GM19035 (cell line): ENCODE measurements at regions not wholly inside any gene's neighbourhood (a gene's known extent, or its start where the extent isn't known, plus 50 kb on each side); places are given as distances from the start of the nearest gene placed in this dataset.

ENCODE experiments used
- ATAC-seq: cut with Tn5 transposase; IDR thresholded peaks from one replicate; pipeline ENCODE4 v1.9.1; 2021; ENCODE audit not compliant: unreplicated experiment

DNA sequence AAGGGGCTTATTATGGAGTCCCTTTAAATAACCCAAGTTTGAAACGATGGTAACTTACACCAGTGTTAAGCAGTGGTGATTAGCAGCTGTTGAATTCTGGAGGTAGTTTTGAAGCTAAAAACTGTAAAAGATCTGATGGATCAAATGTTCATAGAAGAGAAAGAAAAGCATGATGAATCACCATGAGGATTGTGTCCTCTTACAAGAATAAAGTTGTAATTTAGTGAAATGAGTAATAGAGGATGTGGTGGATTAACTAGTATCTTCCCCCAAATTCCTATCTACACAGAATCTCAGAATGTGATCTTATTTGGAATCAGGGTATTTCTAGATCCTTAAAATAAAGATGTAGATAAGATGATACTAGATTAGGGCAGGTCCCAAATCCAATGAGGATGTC lies 1138.2 kb upstream of the TMEFF2 start:
- ATAC-seq: no peak

DNA sequence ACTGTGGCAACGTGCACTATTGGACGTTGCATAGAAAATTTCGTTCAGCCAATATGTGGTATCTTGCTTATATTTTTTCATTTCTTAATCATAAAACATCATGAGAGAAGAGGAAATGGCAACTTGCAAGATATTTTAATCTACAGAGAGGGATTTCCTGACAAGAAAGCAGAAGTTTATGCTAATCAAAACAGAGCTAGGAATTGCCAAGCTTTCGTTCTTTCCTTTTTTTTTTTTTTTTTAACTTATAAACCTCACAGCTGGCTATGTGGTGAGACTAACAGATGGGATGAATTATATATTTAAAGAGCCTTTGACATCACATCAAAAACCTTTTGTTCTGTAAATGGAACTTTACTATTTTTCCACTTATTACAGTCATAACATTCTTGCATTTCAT lies 1136.9 kb upstream of the TMEFF2 start:
- ATAC-seq: no peak

DNA sequence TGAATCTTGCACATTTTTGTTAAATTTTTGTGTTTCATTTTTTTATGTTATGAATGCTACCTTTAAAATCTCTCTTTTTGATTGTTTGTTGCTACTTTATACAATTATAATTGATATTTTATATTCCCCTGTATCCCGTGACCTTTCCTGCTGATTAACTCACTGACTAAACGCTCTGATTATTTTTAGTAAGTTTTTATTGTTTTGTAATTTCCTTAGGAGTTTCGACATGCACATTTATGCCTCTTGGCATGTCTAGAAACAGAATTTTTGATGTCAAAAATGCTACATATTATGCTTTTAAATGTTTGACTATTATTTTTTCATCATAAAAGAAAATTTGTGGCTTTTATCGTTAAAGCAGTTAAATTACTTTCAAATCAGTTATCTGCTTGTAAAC lies 1131.6 kb upstream of the TMEFF2 start:
- no peak for ATAC-seq

DNA sequence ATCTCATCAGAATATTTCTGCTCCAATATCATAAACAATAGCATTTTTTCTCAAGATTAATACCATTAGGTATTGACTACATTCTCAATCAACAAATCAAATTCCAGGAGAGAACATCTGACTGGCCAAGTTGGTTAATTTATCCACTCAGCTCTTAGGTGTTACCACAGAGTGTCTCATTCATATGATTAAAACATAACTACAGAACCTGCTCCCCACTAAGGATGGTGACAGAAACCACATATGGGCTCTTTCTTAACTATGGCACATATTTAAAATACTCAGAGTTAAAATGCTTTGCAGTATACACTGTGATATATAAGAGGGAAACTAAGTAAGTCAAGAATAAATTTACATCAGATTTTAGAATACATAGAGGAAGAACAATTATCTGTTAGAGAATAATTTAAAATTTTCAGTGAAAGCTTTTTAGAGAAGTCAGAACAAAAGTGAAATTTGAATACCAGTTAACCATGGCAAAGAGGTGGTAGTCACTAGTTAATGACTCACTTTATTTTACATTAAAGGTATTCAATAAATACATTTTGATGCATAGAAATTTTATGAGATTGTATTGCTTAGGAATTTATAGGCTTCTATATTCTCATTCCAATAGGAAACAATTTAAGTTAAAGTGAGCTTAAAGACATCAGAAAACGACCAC lies 1120.8 kb upstream of the TMEFF2 start:
- no peak for ATAC-seq

DNA sequence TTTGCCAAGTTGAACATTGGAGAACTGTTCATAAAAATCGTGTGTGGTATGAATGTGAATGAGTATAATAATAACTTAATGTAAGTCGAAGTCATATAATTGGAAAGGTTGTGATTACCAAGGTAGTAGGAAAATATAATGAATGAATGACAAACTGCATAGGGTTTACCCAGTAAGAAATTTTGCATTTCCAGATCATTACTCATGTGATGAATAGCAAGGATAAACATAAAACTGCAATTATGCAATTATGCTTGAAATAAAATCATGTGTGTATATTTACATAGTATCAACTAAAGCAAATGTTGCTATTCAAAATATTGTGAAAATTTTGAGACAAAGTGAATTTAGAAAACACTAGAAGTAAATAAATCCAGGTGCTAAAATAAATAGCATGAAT lies 1108.7 kb upstream of the TMEFF2 start:
- no peak for ATAC-seq

DNA sequence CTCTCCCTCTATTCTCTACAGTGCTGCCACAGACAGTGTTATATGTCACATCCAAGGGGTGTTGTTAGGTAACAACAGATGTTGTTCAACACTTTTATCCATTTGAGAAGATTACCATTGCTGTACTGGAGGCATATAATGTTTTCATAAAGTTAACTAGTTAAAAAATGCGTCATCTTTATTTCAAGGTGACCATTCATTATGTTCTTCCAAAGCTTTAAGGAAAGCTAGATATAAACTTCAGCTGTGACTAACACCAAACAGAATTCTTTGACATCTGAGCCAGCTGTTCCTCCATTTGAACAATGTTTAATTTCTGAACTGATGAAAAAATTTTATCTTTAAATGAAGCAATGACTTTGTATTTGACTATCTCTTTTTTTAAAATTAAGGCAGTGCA lies 1099.6 kb upstream of the TMEFF2 start:
- ATAC-seq: no peak

DNA sequence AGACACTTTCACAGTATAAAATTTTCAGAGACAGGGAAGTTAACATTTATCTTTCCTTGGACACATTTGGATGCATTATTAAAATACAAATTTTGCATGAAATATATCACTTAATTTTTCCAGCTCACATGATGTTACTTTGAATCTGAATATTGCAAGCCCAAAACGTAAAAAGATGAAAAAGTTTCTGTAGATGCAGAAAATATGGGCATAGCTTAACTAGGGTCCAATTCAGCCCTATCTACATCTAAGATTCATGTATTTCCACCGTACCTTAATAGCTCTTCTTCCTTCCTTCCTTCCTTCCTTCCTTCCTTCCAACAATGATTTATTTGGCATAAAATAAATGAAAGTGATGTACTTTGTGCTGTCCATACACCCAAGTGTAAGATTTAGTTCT lies 1084.6 kb upstream of the TMEFF2 start:
- no peak for ATAC-seq

DNA sequence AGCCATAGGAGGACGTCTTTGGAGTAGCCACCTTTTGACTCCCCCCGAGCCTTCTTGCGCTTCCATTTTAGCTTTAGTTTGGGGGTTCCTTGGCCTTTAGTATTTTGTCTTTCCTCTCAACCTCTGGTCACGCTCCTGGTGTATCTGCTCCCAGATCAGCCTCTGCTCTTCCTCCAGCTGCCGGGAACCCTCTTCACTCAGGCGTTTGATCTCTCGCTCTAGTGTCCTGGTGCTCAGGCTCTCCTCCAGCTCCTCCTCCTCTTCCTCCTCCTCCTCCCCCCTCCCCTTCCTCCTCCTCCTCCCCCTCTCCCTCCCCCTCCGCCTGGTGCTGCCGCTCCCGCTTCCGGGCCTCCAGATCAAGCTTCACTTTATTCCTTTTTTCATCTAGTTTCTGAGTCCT lies 1082.3 kb upstream of the TMEFF2 start:
- no peak for ATAC-seq

DNA sequence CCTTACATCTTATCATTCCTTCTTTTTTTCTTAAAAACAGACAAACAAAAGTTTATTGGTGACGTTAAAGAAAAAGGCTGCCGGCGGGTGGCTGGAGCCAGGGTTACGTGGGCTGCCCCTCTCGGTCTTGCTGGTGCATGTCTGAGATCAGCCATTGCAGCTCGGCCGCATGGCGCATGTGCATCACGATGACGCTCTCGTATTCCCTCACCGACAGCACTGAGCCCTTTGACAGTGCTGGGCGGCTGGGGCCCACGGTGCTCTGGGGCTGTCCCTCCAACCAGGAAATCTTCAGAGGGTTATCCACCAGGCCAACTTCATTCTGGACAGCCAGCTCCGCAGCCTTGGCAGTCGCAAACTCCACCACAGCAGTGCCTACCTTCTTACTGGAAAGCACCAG lies 1081.8 kb upstream of the TMEFF2 start:
- no peak for ATAC-seq

DNA sequence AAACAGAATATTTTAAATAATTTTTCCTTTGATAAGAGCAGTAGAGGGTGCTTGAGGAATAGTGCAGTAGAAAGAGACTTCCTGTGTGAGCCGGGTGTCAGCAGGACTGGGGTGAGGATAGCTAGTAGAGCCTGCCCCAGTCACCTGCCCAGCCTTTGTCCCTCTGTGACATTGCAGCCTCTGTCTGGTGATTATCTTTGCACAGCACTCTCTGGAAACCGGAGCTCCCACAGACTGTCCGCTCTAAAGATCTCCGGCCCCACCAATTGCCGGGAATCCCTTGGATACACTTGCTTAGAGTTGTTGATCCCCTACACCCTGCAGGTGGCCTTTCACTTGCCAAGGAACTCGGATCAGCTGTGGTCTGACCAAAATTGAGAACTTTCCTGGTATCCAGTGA lies 1081.3 kb upstream of the TMEFF2 start:
- ATAC-seq: no peak

DNA sequence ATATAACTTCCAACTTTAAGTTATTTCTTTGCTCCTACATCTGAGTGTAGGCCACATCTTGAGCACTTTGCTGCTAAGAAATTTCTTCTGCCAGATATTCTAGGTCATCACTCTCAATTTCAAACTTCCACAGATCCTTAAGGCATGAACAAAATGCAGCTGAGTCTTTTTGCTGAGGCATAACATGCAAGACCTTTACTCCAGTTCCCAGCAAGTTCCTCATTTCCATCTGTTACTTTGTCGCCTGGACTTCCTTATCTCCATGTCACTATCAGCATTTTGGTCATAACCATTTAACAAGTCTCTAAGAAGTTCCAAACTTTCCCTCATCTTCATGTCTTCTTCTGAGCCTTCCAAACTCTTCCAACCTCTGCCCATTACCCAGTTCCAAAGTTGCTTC lies 1077.3 kb upstream of the TMEFF2 start:
- ATAC-seq: no peak

DNA sequence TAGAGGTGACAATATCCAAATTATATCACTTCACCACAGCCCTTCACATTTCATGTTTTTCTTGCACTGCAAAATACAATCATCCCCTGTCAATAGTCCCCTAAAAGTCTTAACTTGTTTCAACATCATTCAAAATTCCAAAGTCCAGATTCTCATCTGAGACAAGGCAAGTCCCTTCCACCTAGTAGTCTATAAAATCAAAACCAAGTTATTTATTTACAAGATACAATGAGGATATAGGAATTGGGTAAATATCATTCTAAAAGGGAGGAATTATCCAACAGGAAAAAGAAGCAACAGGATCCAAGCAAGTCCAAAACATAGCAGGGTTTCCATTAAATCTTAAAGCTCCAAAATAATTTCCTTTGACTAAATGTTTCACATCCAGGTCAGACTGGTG lies 1076.1 kb upstream of the TMEFF2 start:
- ATAC-seq: no peak

DNA sequence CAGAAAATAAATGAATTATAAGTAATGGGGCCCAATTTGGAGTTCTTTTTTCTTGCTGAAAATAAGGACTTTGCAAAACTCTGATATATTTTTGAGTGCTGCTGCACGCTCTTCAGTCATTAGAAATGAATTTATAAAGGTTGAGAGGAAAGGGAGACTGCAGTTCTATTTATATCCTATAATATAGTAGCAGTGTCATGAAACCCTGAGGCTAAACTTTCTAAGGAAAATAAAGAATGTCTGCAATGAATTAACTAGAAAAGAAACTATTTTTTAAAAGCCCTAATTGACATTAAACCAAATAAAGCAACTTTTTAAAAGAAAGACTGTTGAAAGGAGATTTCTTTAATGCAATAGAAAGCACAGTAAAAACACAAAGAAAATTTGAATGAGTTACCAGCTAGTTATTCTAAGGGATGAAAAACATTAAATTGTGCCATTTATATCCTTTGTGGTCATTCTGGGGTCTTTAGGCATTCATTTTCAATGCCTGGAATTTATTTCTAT lies 1072.8 kb upstream of the TMEFF2 start:
- no peak for ATAC-seq

DNA sequence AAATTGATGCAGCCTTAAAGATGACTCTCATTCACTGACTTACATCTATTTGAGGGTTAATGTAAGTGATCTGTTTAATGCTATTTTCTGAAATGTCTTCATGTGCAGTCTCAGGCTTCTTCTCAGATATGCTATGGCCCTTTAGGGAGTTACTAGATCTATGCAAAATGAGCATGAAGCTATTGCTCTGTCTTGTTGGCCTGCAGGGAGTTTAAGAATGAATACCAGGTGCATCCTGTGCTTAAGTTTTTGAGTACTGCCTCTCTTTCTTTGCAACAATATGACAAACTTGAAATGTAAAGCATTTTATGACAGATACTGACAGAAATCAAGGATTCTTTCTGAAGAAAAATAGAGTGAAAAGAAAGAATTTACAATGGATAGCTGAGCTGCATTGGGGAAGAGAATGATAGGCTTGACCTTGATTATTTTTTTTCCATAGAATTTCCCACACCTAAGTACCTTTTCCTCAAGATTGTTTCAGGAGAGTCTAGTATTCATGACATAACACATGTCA lies 1058.3 kb upstream of the TMEFF2 start:
- ATAC-seq: no peak

DNA sequence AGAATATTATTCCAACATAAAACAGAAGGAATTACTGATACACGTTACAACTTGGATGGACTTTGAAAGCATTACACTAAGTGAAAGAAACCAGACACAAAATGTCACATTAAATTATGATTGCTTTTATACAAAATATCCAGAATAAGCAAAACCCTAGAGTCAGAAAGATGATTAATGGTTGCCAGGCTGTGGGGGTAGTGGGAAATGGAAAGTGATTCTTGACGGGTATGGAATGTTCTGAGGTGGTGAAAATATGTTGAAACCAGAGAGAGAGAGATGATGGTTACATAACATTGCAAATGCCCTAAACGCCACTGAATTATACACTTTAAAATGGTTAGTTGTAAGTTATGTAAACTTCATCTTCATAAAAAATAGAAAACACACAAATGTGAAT lies 1057.2 kb upstream of the TMEFF2 start:
- ATAC-seq: no peak

DNA sequence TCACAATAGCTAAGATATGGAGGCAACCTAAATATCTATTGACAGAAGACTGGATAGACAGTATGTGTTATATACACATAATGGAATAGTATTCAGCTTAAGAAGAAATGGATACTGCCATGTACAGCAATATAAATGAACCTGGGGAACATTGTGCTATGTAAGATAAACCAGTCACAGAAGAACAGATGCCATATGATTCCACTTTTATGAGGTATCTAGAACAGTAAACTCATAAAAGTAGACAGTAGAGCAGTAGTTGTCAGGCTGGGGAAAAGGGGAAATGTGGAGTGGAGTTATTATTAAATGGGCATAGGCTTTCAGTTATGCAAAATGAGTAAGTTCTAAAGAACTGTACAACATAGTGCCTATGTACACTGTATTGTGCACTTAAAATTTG lies 1055.7 kb upstream of the TMEFF2 start:
- no peak for ATAC-seq

DNA sequence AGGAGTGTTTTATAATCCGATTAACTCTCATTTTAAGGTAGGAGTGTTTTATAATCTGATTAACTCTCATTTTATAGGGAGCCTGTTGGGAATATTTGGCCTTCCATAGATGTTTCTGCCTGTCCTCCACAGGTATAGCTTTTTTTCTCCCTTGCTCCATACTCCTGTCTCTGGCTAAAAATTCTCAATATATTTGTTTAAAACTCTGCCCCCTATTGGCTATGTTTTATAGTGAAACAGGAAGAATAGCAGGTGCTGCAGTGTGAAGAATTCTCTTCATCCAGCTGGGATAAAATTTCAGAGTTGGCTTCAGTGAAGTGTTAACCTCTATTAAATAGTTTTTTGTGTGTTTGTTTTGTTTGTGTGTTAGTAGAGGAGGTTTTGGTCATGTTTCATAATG lies 1046.0 kb upstream of the TMEFF2 start:
- no peak for ATAC-seq

DNA sequence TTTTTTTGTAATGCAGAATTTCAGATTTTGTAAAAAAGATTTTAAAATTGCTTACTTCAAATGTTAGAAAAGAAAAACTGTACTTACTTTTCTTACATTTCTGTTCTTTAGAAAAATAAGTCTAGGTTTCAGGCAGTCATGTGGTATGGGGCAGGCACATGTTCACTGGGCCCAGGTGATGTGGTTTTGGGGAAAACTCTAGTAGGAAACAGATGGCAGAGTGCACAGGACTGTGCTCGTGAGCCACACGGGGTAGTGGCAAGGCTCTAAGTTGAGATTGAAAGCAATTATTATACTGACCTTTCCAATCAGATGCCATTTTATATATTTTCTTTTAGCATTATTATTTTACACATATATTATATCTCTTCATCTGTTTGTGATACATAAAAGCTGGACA lies 1036.9 kb upstream of the TMEFF2 start:
- ATAC-seq: no peak

DNA sequence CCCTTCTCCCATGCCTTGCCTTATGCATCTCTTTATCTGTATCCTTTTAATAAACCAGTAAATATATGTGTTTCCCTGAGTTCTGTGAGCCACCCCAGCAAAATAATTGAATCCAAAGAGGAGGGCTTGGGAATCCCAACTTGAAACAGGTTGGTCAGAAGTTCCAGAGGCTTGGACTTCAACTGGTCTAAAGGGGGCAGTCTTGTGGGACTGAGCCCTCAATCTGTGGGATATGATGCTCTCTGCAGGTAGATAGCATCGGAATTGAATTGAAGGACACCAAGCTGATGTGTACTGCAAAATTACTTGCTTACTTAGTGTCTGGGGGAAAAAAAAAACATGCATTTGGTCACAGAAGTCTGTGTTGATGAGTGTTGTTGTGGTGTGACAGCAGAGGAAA lies 1033.5 kb upstream of the TMEFF2 start:
- no peak for ATAC-seq

DNA sequence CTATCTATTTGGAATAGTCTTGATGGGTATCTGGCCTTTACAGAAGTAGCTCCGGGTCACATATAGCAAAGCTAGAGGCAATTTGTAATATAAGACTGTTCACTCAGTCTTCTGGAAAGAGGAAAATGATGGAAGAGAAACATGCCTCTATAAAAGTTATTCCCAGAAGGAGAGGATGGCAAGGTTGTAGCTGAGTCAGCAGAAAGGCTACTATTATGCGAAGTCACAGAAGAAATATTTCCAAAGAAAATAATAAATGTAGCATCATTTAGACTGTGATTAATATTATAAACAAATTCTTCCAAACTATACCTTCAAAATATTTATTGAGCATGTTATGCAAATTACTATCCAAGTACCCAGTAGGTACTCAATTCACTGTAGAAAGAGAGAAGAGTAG lies 1027.7 kb upstream of the TMEFF2 start:
- no peak for ATAC-seq

DNA sequence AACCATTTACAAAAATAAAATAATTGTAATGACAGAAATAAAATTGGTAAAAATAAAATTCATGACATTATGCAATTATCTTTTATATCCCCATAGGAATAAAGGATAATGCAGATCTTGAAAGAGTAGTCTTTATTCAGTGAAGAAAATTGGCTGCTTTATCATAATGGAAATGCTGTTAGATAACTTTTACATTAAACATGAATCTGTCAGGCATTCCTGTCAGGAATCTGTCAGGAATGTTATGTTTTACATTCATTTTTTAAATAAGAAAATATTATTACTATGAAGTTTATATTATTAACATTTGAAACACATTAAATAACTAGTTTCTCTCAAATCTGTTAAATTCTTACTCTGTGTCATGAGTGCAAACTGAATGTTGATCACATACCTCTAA lies 1024.7 kb upstream of the TMEFF2 start:
- ATAC-seq: no peak

DNA sequence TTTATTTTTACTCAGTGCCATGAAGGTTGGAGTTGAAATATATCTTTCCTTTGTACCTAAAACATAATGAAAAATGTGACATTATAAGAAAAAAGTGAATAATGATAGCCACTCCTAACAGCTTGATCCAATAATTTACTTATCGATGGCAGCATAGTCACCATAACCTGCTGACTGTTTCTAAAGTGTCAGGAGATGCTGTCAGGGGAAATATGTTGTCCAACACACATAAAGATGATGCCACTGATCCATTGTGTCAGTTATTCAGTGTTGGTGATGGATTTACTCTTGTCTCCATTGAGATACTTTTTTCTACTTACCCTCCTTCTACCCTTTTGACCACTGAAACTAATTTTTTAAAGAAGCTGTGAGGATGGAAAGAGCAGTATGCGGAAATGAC lies 1006.9 kb upstream of the TMEFF2 start:
- no peak for ATAC-seq

DNA sequence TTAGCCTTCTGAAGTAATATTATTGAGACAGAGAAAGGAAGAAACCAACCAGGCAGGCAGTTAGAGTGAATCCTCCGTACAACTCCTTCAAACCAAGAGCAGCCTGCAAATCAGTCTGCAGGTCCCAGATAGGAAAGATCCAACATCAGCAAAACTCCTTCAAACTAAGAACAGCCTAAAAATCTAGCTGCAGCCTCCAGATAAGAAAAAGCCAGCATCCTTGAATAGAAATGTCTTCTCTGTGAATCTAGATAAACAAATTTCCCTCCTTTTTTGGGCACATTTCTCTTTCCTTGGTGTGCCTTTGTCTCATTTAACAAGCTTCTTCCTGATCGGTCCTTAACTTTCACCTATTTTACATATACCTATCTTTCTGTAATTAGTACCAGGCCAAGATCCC lies 1004.6 kb upstream of the TMEFF2 start:
- ATAC-seq: no peak
